Panc1 (cell line): ENCODE measurements at regions not wholly inside any gene's neighbourhood (a gene's known extent, or its start where the extent isn't known, plus 50 kb on each side); places are given as distances from the start of the nearest gene placed in this dataset.

Experiments
- ATAC-seq: fragments of 200-7000 bp; cut with Tn5 transposase; 2 replicates; pipeline ENCODE4 v1.9.1; 2020; ENCODE audit warnings: mild to moderate bottlenecking, moderate library complexity
- BruUV-seq: library from RNA; stranded (reverse); fragments of 400-500 nt; replicated peaks from 2 replicates; lab custom pipeline; 2021; lab: Mats Ljungman, UMichigan
- CTCF ChIA-PET: fragments of 300-600 bp; sonication (Branson Sonifier 250); formaldehyde crosslinking; loops from one replicate; lab custom pipeline; 2022; ENCODE audit warnings: antibody characterized with exemption; lab: Charles Lee
- POLR2A ChIA-PET: fragments of 300-600 bp; sonication (Branson Sonifier 250); formaldehyde crosslinking; loops from one replicate; lab custom pipeline; 2022; ENCODE audit warnings: antibody characterized with exemption; lab: Charles Lee
- DNase-seq: peaks from one replicate; pipeline ENCODE4 v3.0.0-alpha.2; 2010; ENCODE audit warnings: low read depth, low spot score
- H3K27ac ChIP-seq: 2 replicates; pipeline ENCODE4 v1.5.1; 2011; ENCODE audit warnings: mild to moderate bottlenecking, low read length, inconsistent platforms
- H3K27me3 ChIP-seq: fragments of 200-500 bp; sonication (Bioruptor generic); 2 replicates; pipeline ENCODE4 v1.6.0; 2014; ENCODE audit warnings: low read length, inconsistent platforms; ENCODE audit not compliant: control insufficient read depth, insufficient read depth
- H3K36me3 ChIP-seq: fragments of 200-500 bp; sonication (Bioruptor generic); 2 replicates; pipeline ENCODE4 v1.5.1; 2014; ENCODE audit warnings: inconsistent platforms, mild to moderate bottlenecking, low read length, moderate library complexity; ENCODE audit not compliant: control insufficient read depth, insufficient read depth
- H3K4me1 ChIP-seq: 2 replicates; pipeline ENCODE4 v1.5.1; 2011; ENCODE audit warnings: inconsistent platforms, mild to moderate bottlenecking, low read length, moderate library complexity; ENCODE audit not compliant: control insufficient read depth, insufficient read depth
- H3K4me3 ChIP-seq, 2 experiments: 2 replicates each; pipeline ENCODE4 v1.5.1; 2011 to 2012; ENCODE audit warnings: low read depth in 2 of 2, low read length in 2 of 2, mild to moderate bottlenecking in 2 of 2, inconsistent platforms in 1 of 2, moderate library complexity in 1 of 2
- H3K9me3 ChIP-seq: fragments of 200-500 bp; sonication (Bioruptor generic); 2 replicates; pipeline ENCODE4 v1.5.1; 2014; ENCODE audit warnings: low read depth, mild to moderate bottlenecking, inconsistent platforms, low read length, moderate library complexity; ENCODE audit not compliant: control insufficient read depth, insufficient read depth
- POLR2AphosphoS5 ChIP-seq: IDR thresholded peaks from 2 replicates; pipeline ENCODE4 v1.6.1; 2012; ENCODE audit warnings: mild to moderate bottlenecking, low read depth, low read length, moderate library complexity
- SIN3A ChIP-seq: IDR thresholded peaks from 2 replicates; pipeline ENCODE4 v1.6.1; 2012; ENCODE audit warnings: low read depth, mild to moderate bottlenecking, low read length, moderate library complexity, borderline replicate concordance; ENCODE audit not compliant: insufficient read depth
- TCF7L2 ChIP-seq: IDR thresholded peaks from 2 replicates; pipeline ENCODE4 v1.6.1; 2011; ENCODE audit warnings: mild to moderate bottlenecking, low read depth, low read length, inconsistent platforms
- in situ Hi-C: cut with HindIII; loops from 2 replicates; pipeline ENCODE4 v1.10.0; 2016; ENCODE audit warnings: low sequenced_read_pairs, low pct_unique_long_range_greater_than_20kb
- intact Hi-C: fragments of 100-400 bp; cut with micrococcal nuclease; formaldehyde crosslinking; loops from one replicate; pipeline ENCODE4 v1.10.0; 2022; ENCODE audit not compliant: unreplicated experiment
- TF ChIP-seq, protein P1 (sequence below): fragments of 450-650 bp; IDR thresholded peaks from 2 replicates; pipeline ENCODE4 v1.5.1; 2017; ENCODE audit warnings: mild to moderate bottlenecking
- TF ChIP-seq, protein P2 (sequence below), 2 experiments: IDR thresholded peaks; 2 replicates each; pipeline ENCODE4 v1.6.1; 2011 to 2012; ENCODE audit warnings: low read depth in 2 of 2, control low read depth in 1 of 2, low read length in 1 of 2, mild to moderate bottlenecking in 1 of 2, moderate library complexity in 1 of 2; ENCODE audit not compliant: insufficient read depth in 1 of 2

DNA sequence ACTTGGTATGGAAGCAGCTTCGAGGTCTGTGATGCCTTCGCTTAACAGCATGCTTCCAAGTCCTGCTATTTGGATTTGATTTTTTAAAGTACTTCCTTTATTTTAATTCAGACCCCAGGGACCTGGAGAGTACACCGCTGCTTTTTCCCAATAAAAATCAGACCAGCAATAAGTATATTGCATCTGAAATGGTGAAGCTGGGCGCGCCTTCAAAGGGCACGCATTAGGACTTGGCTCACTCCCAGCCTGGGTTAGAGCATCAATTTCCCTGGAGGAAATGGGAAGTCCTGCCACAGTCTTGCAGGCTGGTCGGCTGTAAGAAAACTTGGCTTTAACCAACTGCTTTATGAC, 325.1 kb downstream of the RRAGC start:
- H3K27ac ChIP-seq = no peak overlapping the region
- intact Hi-C loops = no loop called here
- H3K9me3 ChIP-seq = no peaks in the 10 kb centered on the region
- ChIA-PET CTCF (no interaction called here), POLR2A (no interaction called here)
- BruUV-seq = no TSS peak
- TF ChIP-seq, protein P1, sequence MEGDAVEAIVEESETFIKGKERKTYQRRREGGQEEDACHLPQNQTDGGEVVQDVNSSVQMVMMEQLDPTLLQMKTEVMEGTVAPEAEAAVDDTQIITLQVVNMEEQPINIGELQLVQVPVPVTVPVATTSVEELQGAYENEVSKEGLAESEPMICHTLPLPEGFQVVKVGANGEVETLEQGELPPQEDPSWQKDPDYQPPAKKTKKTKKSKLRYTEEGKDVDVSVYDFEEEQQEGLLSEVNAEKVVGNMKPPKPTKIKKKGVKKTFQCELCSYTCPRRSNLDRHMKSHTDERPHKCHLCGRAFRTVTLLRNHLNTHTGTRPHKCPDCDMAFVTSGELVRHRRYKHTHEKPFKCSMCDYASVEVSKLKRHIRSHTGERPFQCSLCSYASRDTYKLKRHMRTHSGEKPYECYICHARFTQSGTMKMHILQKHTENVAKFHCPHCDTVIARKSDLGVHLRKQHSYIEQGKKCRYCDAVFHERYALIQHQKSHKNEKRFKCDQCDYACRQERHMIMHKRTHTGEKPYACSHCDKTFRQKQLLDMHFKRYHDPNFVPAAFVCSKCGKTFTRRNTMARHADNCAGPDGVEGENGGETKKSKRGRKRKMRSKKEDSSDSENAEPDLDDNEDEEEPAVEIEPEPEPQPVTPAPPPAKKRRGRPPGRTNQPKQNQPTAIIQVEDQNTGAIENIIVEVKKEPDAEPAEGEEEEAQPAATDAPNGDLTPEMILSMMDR = no peak
- TF ChIP-seq SIN3A (no peak), POLR2AphosphoS5 (no peak), TCF7L2 (no peak)
- TF ChIP-seq, protein P2, sequence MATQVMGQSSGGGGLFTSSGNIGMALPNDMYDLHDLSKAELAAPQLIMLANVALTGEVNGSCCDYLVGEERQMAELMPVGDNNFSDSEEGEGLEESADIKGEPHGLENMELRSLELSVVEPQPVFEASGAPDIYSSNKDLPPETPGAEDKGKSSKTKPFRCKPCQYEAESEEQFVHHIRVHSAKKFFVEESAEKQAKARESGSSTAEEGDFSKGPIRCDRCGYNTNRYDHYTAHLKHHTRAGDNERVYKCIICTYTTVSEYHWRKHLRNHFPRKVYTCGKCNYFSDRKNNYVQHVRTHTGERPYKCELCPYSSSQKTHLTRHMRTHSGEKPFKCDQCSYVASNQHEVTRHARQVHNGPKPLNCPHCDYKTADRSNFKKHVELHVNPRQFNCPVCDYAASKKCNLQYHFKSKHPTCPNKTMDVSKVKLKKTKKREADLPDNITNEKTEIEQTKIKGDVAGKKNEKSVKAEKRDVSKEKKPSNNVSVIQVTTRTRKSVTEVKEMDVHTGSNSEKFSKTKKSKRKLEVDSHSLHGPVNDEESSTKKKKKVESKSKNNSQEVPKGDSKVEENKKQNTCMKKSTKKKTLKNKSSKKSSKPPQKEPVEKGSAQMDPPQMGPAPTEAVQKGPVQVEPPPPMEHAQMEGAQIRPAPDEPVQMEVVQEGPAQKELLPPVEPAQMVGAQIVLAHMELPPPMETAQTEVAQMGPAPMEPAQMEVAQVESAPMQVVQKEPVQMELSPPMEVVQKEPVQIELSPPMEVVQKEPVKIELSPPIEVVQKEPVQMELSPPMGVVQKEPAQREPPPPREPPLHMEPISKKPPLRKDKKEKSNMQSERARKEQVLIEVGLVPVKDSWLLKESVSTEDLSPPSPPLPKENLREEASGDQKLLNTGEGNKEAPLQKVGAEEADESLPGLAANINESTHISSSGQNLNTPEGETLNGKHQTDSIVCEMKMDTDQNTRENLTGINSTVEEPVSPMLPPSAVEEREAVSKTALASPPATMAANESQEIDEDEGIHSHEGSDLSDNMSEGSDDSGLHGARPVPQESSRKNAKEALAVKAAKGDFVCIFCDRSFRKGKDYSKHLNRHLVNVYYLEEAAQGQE (IDR thresholded peaks at IDR 0.05; ENCODE audit: insufficient read depth in 1 of 2, low read depth in 2 of 2, low read length in 1 of 2) = no peak
- no peak overlapping the region for H3K4me3 ChIP-seq
- in situ Hi-C loops = no loop called here
- no peaks in the 10 kb centered on the region for H3K4me1 ChIP-seq
- peaks cover 2% of the 10 kb centered on the region for H3K27me3 ChIP-seq
- ATAC-seq = no peak
- H3K36me3 ChIP-seq = no peaks in the 10 kb centered on the region
- DNase-seq = no peak

DNA sequence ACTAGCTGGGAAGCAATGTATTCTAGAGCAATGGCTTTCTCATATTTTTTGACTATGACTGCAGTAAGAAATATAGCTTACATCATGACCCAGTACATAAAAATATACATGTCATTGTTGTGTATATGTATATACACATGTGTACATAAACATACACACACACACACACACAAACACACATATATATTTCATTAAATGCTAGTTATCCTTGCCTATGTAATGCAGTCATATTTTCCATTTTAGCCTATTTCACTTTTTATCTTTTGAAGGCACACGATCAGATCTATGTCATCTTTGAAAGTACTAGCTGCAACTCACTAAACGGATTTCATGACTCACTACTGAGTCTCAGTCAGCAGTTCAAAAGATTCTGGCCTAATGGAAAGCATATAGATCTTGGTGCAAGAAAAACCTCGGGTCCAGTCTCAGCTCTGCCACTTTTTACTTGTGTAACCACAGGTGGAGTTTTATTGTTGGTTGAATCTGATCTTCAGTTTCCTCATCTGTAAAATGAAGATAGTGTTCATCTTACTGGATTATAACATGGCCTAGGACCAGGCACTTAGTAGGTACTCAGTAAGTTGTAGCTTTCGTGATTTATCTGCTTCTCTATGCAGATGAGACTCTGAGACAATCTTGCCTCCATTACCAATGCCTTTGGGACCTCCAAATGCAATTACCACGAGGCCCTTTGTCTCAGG, 325.6 kb downstream of the RRAGC start:
- no peaks in the 10 kb centered on the region for H3K9me3 ChIP-seq

More for the DNA sequence above, 325.6 kb downstream of the RRAGC start:
- no peaks in the 10 kb centered on the region for H3K4me1 ChIP-seq
- TF ChIP-seq, protein P2 (IDR thresholded peaks at IDR 0.05; ENCODE audit: insufficient read depth in 1 of 2, low read depth in 2 of 2, low read length in 1 of 2) = no peak
- no peak for TF ChIP-seq SIN3A
- TF ChIP-seq TCF7L2 = no peak
- TF ChIP-seq, protein P1 = no peak
- TF ChIP-seq POLR2AphosphoS5 = no peak
- BruUV-seq = no TSS peak
- intact Hi-C loops = no loop called here
- in situ Hi-C loops = no loop called here
- no peak for ATAC-seq
- no peak overlapping the region for H3K4me3 ChIP-seq
- POLR2A ChIA-PET = no interaction called here
- H3K27ac ChIP-seq = no peak overlapping the region
- DNase-seq = no peak
- no peaks in the 10 kb centered on the region for H3K36me3 ChIP-seq
- H3K27me3 ChIP-seq = peaks cover 2% of the 10 kb centered on the region
- CTCF ChIA-PET = interaction anchor here (0.6 kb wide), 1 partner anchor 454 kb away, joined by 3 read pairs; no protein-coding TSS in a partner anchor
